Fibroblast of peridontal ligament (primary cell): ENCODE measurements at regions not wholly inside any gene's neighbourhood (a gene's known extent, or its start where the extent isn't known, plus 50 kb on each side); places are given as distances from the start of the nearest gene placed in this dataset.
"Not testable (repeated sequence)": the region's sequence is repeated elsewhere in the genome, so short reads cannot be mapped to it uniquely, and the experiment has no call there.

Experiments used
- DNase-seq: peaks from one replicate; pipeline ENCODE4 v3.0.0-alpha.2; 2010; ENCODE audit errors: extremely low read depth

GRCh38 chr4:170599894-170600293, 510.1 kb upstream of the AADAT start:
- DNase-seq: no peak

- peak; percentile 77 for DNase-seq
Measured at GRCh38 chr4:170591076-170591475, 501.3 kb upstream of the AADAT start.

GRCh38 chr4:170589597-170590191, 499.9 kb upstream of the AADAT start:
- peak; percentile 62 for DNase-seq

GRCh38 chr4:170581969-170582368, 492.2 kb upstream of the AADAT start:
- no peak for DNase-seq

- no peak for DNase-seq
Measured at GRCh38 chr4:170581322-170581721, 491.6 kb upstream of the AADAT start.

GRCh38 chr4:170580651-170581050, 490.9 kb upstream of the AADAT start:
- DNase-seq: no peak

- no peak for DNase-seq
Measured at GRCh38 chr4:170538821-170539473, 449.2 kb upstream of the AADAT start.

GRCh38 chr4:170529748-170530722, 440.3 kb upstream of the AADAT start:
- no peak for DNase-seq

GRCh38 chr4:170526471-170526870, 436.7 kb upstream of the AADAT start:
- no peak for DNase-seq

GRCh38 chr4:170522427-170522970, 432.7 kb upstream of the AADAT start:
- DNase-seq: no peak

- DNase-seq: peak; percentile 5
Measured at GRCh38 chr4:170497689-170498088, 407.9 kb upstream of the AADAT start.

GRCh38 chr4:170497112-170497511, 407.4 kb upstream of the AADAT start:
- DNase-seq: peak; percentile 5

GRCh38 chr4:170491981-170492380, 402.2 kb upstream of the AADAT start:
- no peak for DNase-seq

GRCh38 chr4:170476351-170476750, 386.6 kb upstream of the AADAT start:
- peak; percentile 62 for DNase-seq

- DNase-seq: no peak
Measured at GRCh38 chr4:170465429-170465828, 375.7 kb upstream of the AADAT start.

- DNase-seq: no peak
Measured at GRCh38 chr4:170464614-170465197, 374.9 kb upstream of the AADAT start.

GRCh38 chr4:170446782-170447181, 357.0 kb upstream of the AADAT start:
- no peak for DNase-seq

- DNase-seq: not testable (repeated sequence)
Measured at GRCh38 chr4:170441146-170441545, 351.4 kb upstream of the AADAT start.

GRCh38 chr4:170428929-170429328, 339.2 kb upstream of the AADAT start:
- no peak for DNase-seq

GRCh38 chr4:170425521-170426143, 335.9 kb upstream of the AADAT start:
- DNase-seq: no peak

GRCh38 chr4:170425040-170425439, 335.3 kb upstream of the AADAT start:
- no peak for DNase-seq
